ENCODE measurements at regions not wholly inside any gene's neighbourhood (a gene's known extent, or its start where the extent isn't known, plus 50 kb on each side); places are given as distances from the start of the nearest gene placed in this dataset.

- TF ChIP-seq CTCF (IDR thresholded peaks at IDR 0.05; ENCODE audit: insufficient read depth, missing control alignments), result no peak
- FAIRE-seq, result no peak
- no peak for DNase-seq (ENCODE audit: insufficient read length, low spot score)
Measured at GRCh38 chr21:27814226-27814625, 847.3 kb upstream of the ADAMTS5 start.

GRCh38 chr21:27813750-27814149 is 846.9 kb upstream of the ADAMTS5 start:
- DNase-seq (ENCODE audit: insufficient read length, low spot score), result no peak
- no peak for FAIRE-seq
- no peak for TF ChIP-seq CTCF (IDR thresholded peaks at IDR 0.05; ENCODE audit: insufficient read depth, missing control alignments)

- no peak for TF ChIP-seq CTCF (IDR thresholded peaks at IDR 0.05; ENCODE audit: insufficient read depth, missing control alignments)
- DNase-seq (ENCODE audit: insufficient read length, low spot score), result no peak
- FAIRE-seq, result no peak
Measured at GRCh38 chr21:27813344-27813743, 846.5 kb upstream of the ADAMTS5 start.

- DNase-seq (ENCODE audit: insufficient read length, low spot score) (no peak), FAIRE-seq (no peak)
- no peak for TF ChIP-seq CTCF (IDR thresholded peaks at IDR 0.05; ENCODE audit: insufficient read depth, missing control alignments)
Measured at GRCh38 chr21:27812279-27812678, 845.4 kb upstream of the ADAMTS5 start.

GRCh38 chr21:27808923-27809322 is 842.0 kb upstream of the ADAMTS5 start:
- TF ChIP-seq CTCF (IDR thresholded peaks at IDR 0.05; ENCODE audit: insufficient read depth, missing control alignments), result no peak
- no peak for DNase-seq (ENCODE audit: insufficient read length, low spot score)
- FAIRE-seq, result no peak

- no peak for DNase-seq (ENCODE audit: insufficient read length, low spot score)
- TF ChIP-seq CTCF (IDR thresholded peaks at IDR 0.05; ENCODE audit: insufficient read depth, missing control alignments), result no peak
- no peak for FAIRE-seq
Measured at GRCh38 chr21:27807596-27807995, 840.7 kb upstream of the ADAMTS5 start.

GRCh38 chr21:27806281-27806680 is 839.4 kb upstream of the ADAMTS5 start:
- DNase-seq (ENCODE audit: insufficient read length, low spot score), result no peak
- no peak for FAIRE-seq

More at GRCh38 chr21:27806281-27806680, 839.4 kb upstream of the ADAMTS5 start:
- TF ChIP-seq CTCF (IDR thresholded peaks at IDR 0.05; ENCODE audit: insufficient read depth, missing control alignments), result no peak

Measured in D721Med (cell line).